GM18511 (cell line): ENCODE measurements at regions not wholly inside any gene's neighbourhood (a gene's known extent, or its start where the extent isn't known, plus 50 kb on each side); places are given as distances from the start of the nearest gene placed in this dataset.
"Not testable (repeated sequence)": the region's sequence is repeated elsewhere in the genome, so short reads cannot be mapped to it uniquely, and the experiment has no call there.

Source experiments
- ATAC-seq: cut with Tn5 transposase; IDR thresholded peaks from one replicate; pipeline ENCODE4 v1.9.1; 2021; ENCODE audit warnings: mild to moderate bottlenecking, moderate library complexity; ENCODE audit not compliant: unreplicated experiment

DNA sequence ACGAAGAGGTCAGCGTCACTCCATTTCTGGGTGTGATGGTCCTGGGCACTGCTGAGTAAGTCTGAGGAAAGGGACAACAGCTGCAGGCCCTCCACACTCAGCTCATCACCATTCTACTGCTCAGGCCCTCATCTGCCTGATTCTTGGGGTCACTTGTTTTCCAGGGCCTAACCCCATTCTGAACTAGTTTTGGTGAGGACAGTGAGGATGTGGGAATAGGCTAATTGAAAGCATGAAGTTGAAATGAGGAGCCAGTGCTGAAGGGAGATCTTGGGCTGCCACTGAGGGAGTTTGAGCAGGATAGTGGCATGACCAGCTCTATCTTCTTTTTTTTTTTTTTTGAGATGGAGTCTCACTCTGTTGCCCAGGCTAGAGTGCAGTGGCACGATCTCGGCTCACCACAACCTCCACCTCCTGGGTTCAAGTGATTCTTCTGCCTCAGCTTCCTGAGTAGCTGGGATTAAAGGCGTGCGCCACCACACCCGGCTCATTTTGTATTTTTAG lies 155.7 kb downstream of the VEGFA start:
- not testable (repeated sequence) for ATAC-seq

GRCh38 chr6:43924222-43924702 lies 154.3 kb downstream of the VEGFA start:
- peak; percentile 75 for ATAC-seq

- peak; percentile 19 for ATAC-seq
Measured at GRCh38 chr6:43923376-43924221, 153.6 kb downstream of the VEGFA start.

DNA sequence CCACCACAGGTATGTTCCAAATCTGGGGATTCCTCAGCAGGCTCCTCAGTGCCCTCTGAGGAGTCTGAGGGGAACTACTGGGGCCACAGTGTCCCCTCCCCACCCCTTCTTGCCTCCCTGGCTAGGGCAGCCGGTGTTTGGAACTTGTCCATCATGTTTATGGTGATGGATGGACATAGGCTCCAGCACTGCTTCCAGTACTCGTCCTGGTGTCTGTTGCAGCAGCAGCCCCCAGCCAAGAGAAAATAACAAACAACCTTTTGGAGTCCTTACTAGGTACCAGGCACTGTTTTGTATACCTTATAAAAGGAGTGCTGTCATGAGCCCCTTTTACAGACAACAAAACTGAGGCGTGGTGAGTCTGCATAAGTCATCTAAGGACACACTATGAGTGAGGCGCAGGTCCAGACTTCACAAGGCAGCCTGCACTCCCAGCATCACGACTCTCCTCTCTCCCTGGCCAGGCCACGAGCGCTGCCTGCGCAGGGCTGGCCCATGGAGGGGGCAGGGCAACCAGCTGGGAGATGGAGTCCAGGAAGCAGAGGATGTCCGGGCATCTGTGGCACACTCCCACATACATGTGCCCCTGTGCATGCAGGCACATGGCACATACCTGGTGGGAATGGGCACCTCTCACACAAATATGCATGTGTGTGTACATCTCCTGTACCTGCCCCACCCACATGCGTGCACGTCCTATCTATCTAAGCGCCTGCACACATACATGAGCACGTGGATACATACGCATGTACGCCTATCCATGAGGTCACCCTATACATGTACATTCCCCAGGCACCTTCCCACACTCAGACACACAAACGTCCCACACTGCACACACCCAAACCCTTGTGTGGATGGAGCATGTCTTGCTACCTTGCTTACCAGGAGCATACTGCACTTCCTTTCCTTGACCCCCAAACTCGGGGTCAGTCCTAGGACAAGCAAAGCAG lies 152.7 kb downstream of the VEGFA start:
- no peak for ATAC-seq

- ATAC-seq: no peak
Measured at GRCh38 chr6:43921548-43922425, 151.8 kb downstream of the VEGFA start.

- no peak for ATAC-seq
Measured at GRCh38 chr6:43921039-43921438, 151.0 kb downstream of the VEGFA start.

DNA sequence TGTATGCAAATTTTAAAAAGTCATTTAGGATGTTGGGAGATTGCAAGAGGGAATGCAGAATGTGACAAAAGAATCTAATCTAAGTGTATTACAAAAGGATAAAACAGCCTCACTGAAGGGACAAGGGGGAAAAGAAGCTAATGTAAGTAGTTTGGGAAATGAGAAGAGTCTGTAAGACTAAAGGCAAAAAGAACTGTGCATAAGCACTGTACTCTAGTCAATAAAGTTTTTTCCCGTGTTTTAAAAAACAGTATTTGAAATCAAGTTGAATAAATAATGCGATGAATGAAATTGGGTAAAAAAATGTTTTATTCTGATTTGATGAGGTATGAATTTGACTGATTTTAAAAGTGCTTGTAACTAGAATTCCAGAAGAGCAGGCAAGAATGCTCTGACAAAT lies 149.8 kb downstream of the VEGFA start:
- ATAC-seq: no peak

DNA sequence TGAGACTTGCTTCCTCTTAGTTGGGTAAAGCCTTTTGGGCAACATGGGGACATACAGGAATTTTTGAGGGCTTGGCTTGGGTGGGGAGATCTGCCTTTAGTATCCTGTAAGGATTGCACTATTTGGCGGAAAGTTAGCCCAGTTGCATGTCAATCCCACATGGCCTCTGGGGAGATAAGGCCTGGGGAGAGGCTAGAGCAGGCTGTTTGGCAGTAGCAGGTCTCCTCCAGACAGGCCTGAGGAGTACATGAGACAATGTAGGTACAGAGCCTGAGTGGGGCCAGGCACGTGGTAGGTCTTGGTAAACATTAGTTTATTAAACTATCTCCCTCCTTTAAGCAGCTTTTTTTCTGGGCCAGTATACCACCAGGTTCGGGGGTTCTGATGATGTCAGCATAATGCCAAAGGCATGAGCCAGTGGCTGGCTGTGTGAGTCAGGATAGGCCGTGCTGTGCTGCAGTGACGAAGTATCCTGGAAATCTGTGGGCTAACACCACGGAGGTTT lies 147.9 kb downstream of the VEGFA start:
- ATAC-seq: no peak

GRCh38 chr6:43916924-43917877 lies 147.2 kb downstream of the VEGFA start:
- no peak for ATAC-seq

DNA sequence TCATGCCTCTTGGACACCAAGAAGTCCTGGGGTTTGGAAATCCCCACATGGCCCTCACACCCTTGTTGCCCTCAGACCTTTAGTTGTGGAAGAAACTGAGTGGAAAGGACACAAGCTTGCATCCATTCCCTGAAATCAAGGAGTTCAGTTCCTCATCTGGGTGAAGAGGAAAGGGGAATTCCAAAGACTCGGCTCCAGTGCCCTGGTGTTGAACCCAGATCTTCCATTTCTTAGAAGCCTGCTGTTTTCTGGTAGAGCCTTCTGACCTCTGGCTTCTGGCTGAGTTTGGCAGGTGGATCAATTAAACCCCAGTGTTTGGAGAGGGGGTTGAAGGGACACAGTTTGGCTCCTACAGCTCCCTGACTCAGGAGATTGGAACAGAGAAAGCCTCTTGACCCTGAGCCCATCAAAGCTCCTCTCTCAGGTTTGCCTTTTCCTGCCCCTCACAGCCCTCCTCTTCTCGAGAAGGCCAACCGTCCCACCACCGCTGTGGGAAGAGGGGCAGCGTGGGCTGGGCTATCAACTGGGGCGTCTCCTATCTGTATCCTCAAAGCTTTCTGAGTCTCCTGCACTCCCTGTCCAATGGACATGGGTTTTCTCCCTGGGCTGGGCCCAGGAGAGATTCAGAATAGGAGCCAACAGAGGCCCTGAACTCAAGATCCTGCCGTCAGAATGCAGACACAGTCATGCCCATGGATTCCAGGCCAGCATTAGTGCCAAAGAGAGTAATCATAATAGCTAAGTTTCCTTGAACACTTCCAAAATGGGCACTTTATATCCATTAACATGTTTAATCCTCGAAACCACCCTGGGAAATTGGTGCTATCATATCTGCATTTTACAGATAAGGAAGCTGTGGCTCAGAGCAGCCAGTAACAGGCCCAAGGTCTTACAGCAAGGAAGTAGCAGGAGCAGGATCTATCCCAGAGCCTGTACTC lies 146.2 kb downstream of the VEGFA start:
- ATAC-seq: no peak

DNA sequence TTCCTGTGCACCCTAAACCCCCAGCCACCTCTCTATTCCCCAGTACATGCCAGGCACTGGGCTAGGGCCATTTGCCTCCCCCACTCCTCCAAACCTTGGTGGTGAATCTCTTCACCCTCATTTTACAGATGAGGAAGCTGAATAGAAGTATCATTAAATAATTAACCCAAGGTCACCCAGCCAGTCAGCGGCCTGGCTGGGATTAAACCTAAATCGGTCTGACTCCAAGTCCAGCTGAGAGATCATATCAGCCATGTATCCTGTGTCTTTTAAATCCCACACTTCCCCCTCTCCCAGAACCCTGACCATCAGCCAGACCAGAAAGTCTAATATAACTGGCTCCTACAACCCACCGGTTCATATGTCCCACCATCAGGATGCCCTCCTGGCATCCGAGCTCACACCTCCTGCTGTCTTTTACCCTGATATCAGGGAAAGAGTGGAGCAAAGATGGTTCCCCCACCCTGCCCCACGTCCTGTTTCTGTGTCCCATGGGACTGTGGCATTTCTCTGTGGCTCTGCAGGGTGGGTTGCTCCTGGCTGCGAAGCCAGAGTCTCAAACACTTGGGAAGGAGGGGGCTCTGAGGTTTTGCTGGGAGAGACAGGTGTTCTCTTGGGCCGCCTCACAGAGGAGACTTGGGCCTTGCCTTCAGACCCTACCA lies 145.3 kb downstream of the VEGFA start:
- no peak for ATAC-seq

DNA sequence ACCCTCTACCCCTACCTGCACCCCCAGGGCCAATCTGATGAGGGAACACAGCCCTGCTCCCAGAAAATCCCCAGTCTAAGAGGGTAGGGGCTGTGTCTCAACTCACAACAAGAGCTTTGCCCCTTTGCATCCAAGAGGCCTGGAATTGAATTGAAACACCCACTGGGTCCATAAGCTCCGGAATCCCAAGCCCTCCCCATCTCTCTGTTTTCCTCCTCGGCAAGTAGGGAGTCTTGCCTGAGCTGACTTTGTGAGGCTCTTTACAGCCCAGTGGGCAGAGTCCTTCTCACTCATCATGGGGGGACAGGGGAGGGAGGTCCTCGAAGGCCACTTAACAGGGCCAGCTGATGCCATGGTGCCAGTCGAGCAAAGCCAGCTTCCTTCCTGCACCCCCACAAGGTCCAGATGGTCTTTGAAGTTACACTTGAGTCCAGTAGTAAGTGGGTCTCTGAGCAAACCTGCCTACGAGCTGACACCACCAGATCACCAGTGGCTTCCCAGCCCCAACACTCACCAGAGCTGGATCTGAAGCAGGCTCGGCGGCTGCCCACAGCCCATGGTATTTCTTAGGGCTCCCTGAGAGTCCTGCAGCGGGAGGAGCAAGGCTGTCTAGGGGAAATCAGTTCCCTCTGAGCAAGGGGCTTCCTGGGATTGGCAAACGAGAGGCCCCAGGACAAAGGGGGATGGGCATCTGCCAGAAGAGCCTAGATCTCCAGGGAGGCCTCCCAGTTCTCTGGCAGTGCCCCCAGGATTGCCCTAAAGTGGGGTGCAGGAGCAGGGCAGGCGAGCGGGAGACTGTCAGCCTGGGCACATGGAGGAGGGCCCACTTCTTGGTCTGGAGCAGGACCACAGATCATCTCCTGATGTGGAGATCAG lies 144.5 kb downstream of the VEGFA start:
- no peak for ATAC-seq

DNA sequence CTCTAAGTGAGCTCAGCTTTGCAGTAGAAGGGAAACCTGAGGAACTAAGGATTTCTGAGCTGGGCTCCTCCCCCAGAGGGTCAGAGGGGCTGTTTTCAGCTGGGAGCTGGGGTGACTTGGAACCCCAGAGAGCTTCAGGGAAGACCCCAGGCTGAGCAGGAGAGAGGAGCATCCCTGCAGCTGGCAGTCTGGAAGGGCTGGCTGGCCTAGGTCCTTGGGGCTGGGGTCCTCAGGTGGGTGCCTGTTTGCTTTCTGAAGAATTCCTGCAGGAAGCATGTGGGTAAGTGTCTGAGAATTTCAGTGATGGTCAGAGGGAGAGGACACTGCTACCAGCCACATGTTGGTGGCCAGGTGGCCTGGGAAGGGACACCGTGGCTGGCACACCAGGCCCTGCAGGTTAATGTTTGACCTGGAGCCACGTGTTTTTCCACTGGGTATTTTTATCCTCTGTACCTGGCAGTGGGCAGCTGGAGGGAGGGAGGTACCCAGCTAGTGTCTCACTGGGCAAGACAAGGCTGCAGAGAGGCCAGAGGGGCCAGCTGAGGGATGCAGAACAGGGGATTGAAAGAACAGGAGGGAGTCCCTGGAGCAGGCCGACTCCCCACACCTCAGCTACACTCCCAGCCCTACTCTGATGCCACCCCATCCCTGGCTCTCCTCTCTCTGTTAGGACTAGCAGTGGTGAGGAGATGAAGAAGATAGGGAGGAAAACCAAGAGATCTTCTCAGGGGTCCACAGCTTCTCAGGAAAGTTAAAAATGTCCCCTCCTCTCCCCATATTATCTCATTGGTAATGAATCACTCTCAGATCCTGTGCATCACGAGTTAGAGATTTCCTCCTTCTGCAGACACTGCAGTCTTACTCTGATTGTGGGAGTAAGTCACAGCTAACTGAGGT lies 143.6 kb downstream of the VEGFA start:
- ATAC-seq: no peak

- no peak for ATAC-seq
Measured at GRCh38 chr6:43912598-43913371, 142.8 kb downstream of the VEGFA start.

- ATAC-seq: no peak
Measured at GRCh38 chr6:43912116-43912577, 142.1 kb downstream of the VEGFA start.
